Fibroblast of villous mesenchyme (primary cell): ENCODE measurements at regions not wholly inside any gene's neighbourhood (a gene's known extent, or its start where the extent isn't known, plus 50 kb on each side); places are given as distances from the start of the nearest gene placed in this dataset.

ENCODE experiments used
- DNase-seq: peaks from one replicate; pipeline ENCODE4 v3.0.0-alpha.2; 2010; ENCODE audit warnings: low read depth
- H3K4me3 ChIP-seq: 2 replicates; pipeline ENCODE4 v1.5.1; 2011; ENCODE audit warnings: low read depth, mild to moderate bottlenecking, low read length
- TF ChIP-seq, protein P1 (sequence below): IDR thresholded peaks from 2 replicates; pipeline ENCODE4 v1.5.1; 2012; ENCODE audit warnings: low read depth, mild to moderate bottlenecking, low read length; ENCODE audit not compliant: insufficient read depth

GRCh38 chr14:97074456-97074855 lies 277.3 kb downstream of the VRK1 start:
- no peak overlapping the region for H3K4me3 ChIP-seq
- no peak for DNase-seq
- TF ChIP-seq, protein P1, sequence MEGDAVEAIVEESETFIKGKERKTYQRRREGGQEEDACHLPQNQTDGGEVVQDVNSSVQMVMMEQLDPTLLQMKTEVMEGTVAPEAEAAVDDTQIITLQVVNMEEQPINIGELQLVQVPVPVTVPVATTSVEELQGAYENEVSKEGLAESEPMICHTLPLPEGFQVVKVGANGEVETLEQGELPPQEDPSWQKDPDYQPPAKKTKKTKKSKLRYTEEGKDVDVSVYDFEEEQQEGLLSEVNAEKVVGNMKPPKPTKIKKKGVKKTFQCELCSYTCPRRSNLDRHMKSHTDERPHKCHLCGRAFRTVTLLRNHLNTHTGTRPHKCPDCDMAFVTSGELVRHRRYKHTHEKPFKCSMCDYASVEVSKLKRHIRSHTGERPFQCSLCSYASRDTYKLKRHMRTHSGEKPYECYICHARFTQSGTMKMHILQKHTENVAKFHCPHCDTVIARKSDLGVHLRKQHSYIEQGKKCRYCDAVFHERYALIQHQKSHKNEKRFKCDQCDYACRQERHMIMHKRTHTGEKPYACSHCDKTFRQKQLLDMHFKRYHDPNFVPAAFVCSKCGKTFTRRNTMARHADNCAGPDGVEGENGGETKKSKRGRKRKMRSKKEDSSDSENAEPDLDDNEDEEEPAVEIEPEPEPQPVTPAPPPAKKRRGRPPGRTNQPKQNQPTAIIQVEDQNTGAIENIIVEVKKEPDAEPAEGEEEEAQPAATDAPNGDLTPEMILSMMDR = no peak

DNA sequence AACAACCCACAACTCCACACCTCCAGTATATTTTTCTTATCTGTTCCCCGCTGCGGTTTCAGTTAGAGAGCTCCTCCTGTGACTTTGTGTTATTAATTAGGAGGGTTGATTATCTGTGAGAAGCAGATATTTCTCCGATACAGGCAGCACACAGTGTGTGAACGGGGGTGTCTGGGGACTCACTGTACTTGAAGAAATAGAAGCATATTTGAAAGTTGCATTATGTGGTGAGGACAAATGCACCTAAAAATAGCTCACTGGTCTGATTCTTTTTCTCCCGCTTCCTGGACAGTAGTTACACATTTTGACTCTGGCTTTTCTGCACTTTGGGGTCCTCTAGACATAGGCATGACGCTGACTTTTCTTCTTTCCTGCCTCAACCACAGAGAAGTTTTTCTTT lies 277.7 kb downstream of the VRK1 start:
- TF ChIP-seq, protein P1 = no peak
- no peak overlapping the region for H3K4me3 ChIP-seq
- no peak for DNase-seq

DNA sequence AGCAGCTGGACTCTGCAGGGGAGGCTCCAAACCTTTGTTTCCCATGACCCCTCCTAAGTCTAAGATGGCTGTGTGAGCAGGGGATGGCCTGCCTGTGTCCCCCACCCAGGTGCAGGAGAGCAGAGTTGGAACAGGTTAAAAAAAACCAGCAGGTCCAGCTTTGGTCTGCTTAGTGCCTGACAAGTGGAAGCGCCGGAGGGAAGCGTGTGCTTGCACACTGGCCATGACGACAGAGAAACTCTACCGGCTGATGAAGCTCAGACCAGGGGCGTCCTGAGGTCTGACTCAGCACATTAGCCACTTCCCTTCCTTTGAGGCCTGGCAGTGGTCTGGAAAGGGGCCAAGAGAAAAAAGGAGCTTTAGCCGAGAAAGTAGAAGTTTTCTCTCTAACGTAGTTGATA lies 280.1 kb downstream of the VRK1 start:
- H3K4me3 ChIP-seq = no peak overlapping the region
- TF ChIP-seq, protein P1 = no peak
- DNase-seq = no peak

DNA sequence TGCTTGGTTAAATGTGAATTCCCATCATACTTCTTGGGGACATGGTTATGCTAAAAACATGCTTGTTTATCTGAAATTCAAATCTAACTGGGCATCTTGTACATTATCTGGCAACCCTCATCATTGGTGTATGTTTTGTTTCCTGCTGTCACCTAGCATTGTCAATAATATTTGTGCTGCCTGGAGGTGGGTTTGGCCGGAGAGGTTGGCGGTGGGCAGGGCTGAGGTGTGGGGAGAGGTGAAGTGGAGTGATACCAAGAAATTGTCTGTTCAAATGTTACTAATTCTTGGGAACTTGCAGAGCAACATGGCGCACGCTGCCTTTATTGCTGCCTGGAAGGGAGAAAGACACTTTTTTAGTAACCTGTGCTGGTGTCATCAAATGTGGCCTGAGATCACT lies 280.5 kb downstream of the VRK1 start:
- TF ChIP-seq, protein P1 = no peak
- DNase-seq = no peak

GRCh38 chr14:97080991-97081390 lies 283.8 kb downstream of the VRK1 start:
- TF ChIP-seq, protein P1 = no peak
- H3K4me3 ChIP-seq = no peak overlapping the region
- no peak for DNase-seq

More for the DNA sequence above, 280.5 kb downstream of the VRK1 start:
- no peak overlapping the region for H3K4me3 ChIP-seq

- no peak for DNase-seq
- H3K4me3 ChIP-seq = no peak overlapping the region
- TF ChIP-seq, protein P1 = no peak
These were observed 298.1 kb downstream of the VRK1 start for GRCh38 chr14:97095269-97095668.

GRCh38 chr14:97097296-97097695 lies 300.1 kb downstream of the VRK1 start:
- no peak overlapping the region for H3K4me3 ChIP-seq
- DNase-seq = no peak
- TF ChIP-seq, protein P1 = no peak
